ENCODE measurements at regions not wholly inside any gene's neighbourhood (a gene's known extent, or its start where the extent isn't known, plus 50 kb on each side); places are given as distances from the start of the nearest gene placed in this dataset.

GRCh38 chr1:81431624-81432000 lies 369.1 kb upstream of the ADGRL2 start:
- no peak for TF ChIP-seq EZH2 (IDR thresholded peaks at IDR 0.05; ENCODE audit: insufficient read depth, poor library complexity, severe bottlenecking)
- TF ChIP-seq EZH2phosphoT487 (IDR thresholded peaks at IDR 0.05; ENCODE audit: insufficient read depth, low read depth) = no peak

Data from GM23248 (cell line).